Omental fat pad (tissue), 3 donors: ENCODE measurements at regions not wholly inside any gene's neighbourhood (a gene's known extent, or its start where the extent isn't known, plus 50 kb on each side); places are given as distances from the start of the nearest gene placed in this dataset.

ENCODE experiments used
- ATAC-seq: fragments of 150-250 bp; one replicate; pipeline ENCODE4 v1.9.1; 2016; ENCODE audit warnings: mild to moderate bottlenecking, moderate library complexity; ENCODE audit not compliant: low FRiP score
- DNase-seq: peaks from one replicate; pipeline ENCODE4 v3.0.0-alpha.2; 2019; ENCODE audit warnings: low spot score
- TF ChIP-seq, protein P1 (sequence below), 3 donors: fragments of 450-650 bp; IDR thresholded peaks; one replicate each; pipeline ENCODE4 v1.5.1; 2016 to 2017; ENCODE audit warnings: antibody characterized with exemption in 3 of 3, mild to moderate bottlenecking in 3 of 3, moderate library complexity in 2 of 3

DNA sequence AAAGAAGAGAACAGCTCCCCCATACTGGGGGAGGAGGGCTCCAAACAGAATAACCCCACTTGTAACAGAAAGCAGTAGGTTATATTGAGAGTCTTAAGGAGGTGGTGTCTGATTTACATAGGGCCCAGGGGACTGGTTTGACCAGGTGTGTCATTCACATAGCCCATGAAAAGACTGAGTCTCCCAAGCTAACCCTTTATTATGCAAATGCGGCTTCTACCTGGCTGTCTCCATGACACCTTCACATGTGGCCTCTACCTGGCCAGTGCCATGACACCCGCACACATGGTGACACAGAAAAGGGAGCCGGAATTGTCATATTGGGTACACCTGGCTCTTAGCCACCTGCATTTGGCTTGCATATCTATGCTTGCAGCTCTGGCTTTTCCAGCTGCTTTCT lies 1057.2 kb upstream of the PIK3C3 start:
- TF ChIP-seq, protein P1, sequence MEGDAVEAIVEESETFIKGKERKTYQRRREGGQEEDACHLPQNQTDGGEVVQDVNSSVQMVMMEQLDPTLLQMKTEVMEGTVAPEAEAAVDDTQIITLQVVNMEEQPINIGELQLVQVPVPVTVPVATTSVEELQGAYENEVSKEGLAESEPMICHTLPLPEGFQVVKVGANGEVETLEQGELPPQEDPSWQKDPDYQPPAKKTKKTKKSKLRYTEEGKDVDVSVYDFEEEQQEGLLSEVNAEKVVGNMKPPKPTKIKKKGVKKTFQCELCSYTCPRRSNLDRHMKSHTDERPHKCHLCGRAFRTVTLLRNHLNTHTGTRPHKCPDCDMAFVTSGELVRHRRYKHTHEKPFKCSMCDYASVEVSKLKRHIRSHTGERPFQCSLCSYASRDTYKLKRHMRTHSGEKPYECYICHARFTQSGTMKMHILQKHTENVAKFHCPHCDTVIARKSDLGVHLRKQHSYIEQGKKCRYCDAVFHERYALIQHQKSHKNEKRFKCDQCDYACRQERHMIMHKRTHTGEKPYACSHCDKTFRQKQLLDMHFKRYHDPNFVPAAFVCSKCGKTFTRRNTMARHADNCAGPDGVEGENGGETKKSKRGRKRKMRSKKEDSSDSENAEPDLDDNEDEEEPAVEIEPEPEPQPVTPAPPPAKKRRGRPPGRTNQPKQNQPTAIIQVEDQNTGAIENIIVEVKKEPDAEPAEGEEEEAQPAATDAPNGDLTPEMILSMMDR (IDR thresholded peaks at IDR 0.05): no peak
- DNase-seq (no peak), ATAC-seq (no peak)

DNA sequence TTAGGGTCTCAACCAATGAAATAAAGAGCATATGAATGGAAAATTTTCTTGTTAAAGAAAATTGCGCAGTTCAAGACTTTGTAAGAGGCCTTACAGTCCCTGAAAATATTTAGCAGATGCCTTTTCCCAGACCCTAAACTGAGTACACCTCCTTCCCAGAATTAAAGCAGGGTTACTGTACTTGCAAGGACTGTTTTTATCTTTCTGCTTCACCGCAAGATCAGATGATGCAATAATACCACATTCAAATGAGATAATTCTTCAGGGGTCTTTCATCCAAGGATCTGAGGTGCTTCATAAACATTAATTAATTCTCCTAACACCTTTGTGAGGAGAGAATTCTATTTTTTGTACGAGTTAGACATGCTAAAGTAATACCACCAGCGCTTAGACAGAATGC lies 1071.8 kb upstream of the PIK3C3 start:
- TF ChIP-seq, protein P1 (IDR thresholded peaks at IDR 0.05): no peak
- no peak for DNase-seq
- no peak for ATAC-seq

DNA sequence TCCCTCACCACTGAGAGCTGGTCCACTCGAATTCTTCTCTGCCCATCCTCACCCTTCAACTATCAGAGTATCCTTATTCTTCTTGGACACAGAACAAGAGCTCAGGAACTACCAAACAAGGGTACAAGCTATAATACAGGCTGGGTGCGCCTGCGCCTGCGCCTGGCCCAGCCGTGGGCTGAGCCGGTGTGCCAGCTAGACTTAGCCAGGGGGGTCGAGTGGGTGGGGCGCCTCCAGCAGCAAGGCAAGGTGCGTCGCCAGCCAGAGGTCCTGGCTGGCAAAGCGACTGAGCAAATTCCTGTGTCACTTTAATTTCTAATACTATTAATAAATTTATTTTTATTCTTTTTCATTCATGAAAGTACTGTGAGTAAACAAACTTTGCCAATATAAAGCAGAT lies 1072.6 kb upstream of the PIK3C3 start:
- DNase-seq (no peak), ATAC-seq (no peak)
- TF ChIP-seq, protein P1 (IDR thresholded peaks at IDR 0.05): no peak

DNA sequence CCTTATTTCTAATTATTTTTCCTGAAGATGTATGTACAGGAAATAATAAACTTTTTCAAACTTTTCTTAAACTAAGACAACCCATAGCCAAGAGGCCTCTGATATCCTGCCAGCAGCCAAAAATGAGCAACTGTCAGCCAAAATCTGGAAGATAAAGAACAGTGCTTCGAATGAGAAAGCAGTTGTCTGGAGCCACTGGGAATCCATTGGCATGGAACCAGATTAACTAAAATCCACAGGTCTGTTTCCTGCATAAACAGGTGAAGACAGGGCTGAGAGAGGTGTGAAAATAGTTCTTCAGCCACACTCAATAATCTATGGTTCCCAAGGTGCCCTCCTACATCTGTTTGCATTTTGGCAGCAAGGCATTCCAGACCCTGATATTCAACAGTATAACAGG lies 1076.7 kb upstream of the PIK3C3 start:
- ATAC-seq (no peak), DNase-seq (no peak)
- TF ChIP-seq, protein P1 (IDR thresholded peaks at IDR 0.05): no peak

DNA sequence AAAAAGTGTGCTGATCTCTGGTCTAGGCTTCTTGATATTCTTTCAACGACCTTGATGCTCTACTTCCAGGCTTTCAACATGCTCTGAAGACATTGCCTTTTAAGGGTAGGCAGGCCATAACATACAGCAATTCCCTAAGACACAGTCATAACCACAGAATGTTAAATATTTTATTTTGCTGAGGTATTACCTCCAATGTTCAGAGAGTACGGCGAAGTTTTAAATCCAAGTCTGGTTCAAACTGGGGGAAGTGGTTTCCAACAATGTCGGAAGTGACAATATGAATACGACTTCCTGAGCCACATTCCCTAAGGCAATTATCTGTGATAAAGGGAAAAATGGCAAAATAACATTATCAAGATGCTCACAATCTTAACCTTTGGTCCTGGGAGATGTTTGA lies 1077.9 kb upstream of the PIK3C3 start:
- TF ChIP-seq, protein P1 (IDR thresholded peaks at IDR 0.05): no peak
- DNase-seq (no peak), ATAC-seq (no peak)

DNA sequence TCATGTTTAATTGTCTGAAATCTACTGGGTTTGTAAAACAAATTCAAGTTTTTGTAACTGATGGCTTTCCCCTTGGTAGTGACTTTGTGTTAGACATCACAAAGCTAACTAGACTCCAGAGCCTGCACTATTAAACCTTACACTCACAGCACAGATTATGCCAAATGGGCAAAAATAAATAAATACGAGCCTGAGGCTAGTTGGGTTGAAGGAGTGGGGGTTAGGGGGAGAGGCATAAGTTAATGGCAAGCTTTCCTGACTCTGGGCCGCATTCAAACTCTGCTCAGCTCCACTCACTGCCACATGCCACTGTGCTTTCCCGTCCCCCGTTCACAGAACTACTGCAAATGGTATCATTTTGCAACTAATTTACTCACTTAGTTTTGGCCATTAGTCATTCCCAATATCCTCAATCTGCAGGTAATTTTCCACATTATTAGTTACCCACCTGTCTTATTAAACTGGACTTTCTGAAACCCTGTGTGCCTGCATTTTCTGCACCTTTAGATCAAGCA lies 1079.9 kb upstream of the PIK3C3 start:
- TF ChIP-seq, protein P1 (IDR thresholded peaks at IDR 0.05): no peak
- ATAC-seq (no peak), DNase-seq (no peak)

DNA sequence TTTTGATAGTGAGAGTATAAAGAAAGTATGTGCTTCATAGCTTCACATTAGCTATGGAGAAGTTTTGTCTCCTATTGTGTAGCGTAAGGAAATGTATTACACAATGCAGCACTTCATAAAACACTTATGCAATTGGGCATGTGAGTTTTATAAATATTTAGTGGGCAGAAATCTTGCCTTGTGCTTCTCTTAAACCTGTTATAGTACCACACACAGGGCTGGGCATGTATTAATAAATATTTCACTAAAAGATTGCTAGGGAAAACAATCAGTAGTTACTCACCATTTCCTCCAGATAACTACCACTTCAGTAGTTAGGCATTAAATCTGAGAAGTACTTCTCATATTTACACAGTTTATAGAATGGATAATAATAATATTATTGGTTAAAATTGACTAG lies 1080.8 kb upstream of the PIK3C3 start:
- ATAC-seq (no peak), DNase-seq (no peak)
- TF ChIP-seq, protein P1 (IDR thresholded peaks at IDR 0.05): no peak
